Osteoblast (primary cell): ENCODE measurements at regions not wholly inside any gene's neighbourhood (a gene's known extent, or its start where the extent isn't known, plus 50 kb on each side); places are given as distances from the start of the nearest gene placed in this dataset.

ENCODE experiments used
- DNase-seq: peaks from one replicate; pipeline ENCODE4 v3.0.0; 2011; ENCODE audit warnings: low spot score, mixed read lengths; ENCODE audit not compliant: insufficient read length; ENCODE audit errors: missing footprints
- H2AFZ ChIP-seq: 2 replicates; pipeline ENCODE4 v1.6.0; 2011; ENCODE audit warnings: mild to moderate bottlenecking, low read length
- H3K27ac ChIP-seq: 2 replicates; pipeline ENCODE4 v1.5.1; 2011; ENCODE audit warnings: mild to moderate bottlenecking, low read depth, low read length, moderate library complexity
- H3K27me3 ChIP-seq: 2 replicates; pipeline ENCODE4 v1.6.0; 2012; ENCODE audit warnings: mild to moderate bottlenecking, control low read depth, inconsistent platforms, low read length, moderate library complexity; ENCODE audit not compliant: insufficient read depth
- H3K36me3 ChIP-seq: 2 replicates; pipeline ENCODE4 v1.5.1; 2011; ENCODE audit warnings: mild to moderate bottlenecking, low read length, control low read depth, moderate library complexity; ENCODE audit not compliant: insufficient read depth
- H3K4me1 ChIP-seq: 2 replicates; pipeline ENCODE4 v1.5.1; 2011; ENCODE audit warnings: mild to moderate bottlenecking, low read length, control low read depth, moderate library complexity; ENCODE audit not compliant: insufficient read depth
- H3K4me2 ChIP-seq: 2 replicates; pipeline ENCODE4 v1.6.0; 2011; ENCODE audit warnings: mild to moderate bottlenecking, low read length; ENCODE audit not compliant: insufficient read depth
- H3K4me3 ChIP-seq: fragments of 200-600 bp; sonication (generic); 3 replicates; pipeline ENCODE4 v1.5.1; 2012; ENCODE audit warnings: mild to moderate bottlenecking, low read length, inconsistent platforms; ENCODE audit not compliant: insufficient read depth
- H3K79me2 ChIP-seq: 2 replicates; pipeline ENCODE4 v1.6.0; 2012; ENCODE audit warnings: mild to moderate bottlenecking, low read length, control low read depth, inconsistent platforms; ENCODE audit not compliant: insufficient read depth
- H3K9me3 ChIP-seq: 2 replicates; pipeline ENCODE4 v1.5.1; 2011; ENCODE audit warnings: low read depth, low read length, control low read depth
- H4K20me1 ChIP-seq: 2 replicates; pipeline ENCODE4 v1.6.0; 2012; ENCODE audit warnings: mild to moderate bottlenecking, low read length, control low read depth; ENCODE audit not compliant: insufficient read depth
- CTCF ChIP-seq: IDR thresholded peaks from 2 replicates; pipeline ENCODE4 v1.5.1; 2011; ENCODE audit warnings: mild to moderate bottlenecking, low read depth, low read length, moderate library complexity; ENCODE audit errors: extremely low read depth

- peaks cover 3% of the 10 kb centered on the region for H3K4me1 ChIP-seq
- H3K9me3 ChIP-seq: no peaks in the 10 kb centered on the region
- no peak overlapping the region for H3K27ac ChIP-seq
- no peaks in the 10 kb centered on the region for H4K20me1 ChIP-seq
- no peak for TF ChIP-seq CTCF
- H3K27me3 ChIP-seq: no peaks in the 10 kb centered on the region
- DNase-seq: no peak
- no peak overlapping the region for H3K4me2 ChIP-seq
- no peaks in the 10 kb centered on the region for H3K36me3 ChIP-seq
- H3K79me2 ChIP-seq: no peaks in the 10 kb centered on the region
- no peak overlapping the region for H2AFZ ChIP-seq
- no peak overlapping the region for H3K4me3 ChIP-seq
Observed at GRCh38 chr3:189103208-189103607, 68.6 kb upstream of the TPRG1 start.

GRCh38 chr3:189108067-189108466 is 63.7 kb upstream of the TPRG1 start:
- DNase-seq: no peak
- Histone ChIP-seq H4K20me1 (no peaks in the 10 kb centered on the region), H2AFZ (no peak overlapping the region), H3K4me2 (no peak overlapping the region), H3K27ac (no peak overlapping the region), H3K9me3 (no peaks in the 10 kb centered on the region), H3K4me1 (no peaks in the 10 kb centered on the region), H3K27me3 (no peaks in the 10 kb centered on the region), H3K4me3 (no peak overlapping the region), H3K36me3 (no peaks in the 10 kb centered on the region), H3K79me2 (no peaks in the 10 kb centered on the region)
- TF ChIP-seq CTCF: no peak

- H3K27me3 ChIP-seq: no peaks in the 10 kb centered on the region
- H4K20me1 ChIP-seq: no peaks in the 10 kb centered on the region
- H3K9me3 ChIP-seq: no peaks in the 10 kb centered on the region
- no peak overlapping the region for H3K4me3 ChIP-seq
- H3K4me2 ChIP-seq: no peak overlapping the region
- no peak for TF ChIP-seq CTCF
- no peaks in the 10 kb centered on the region for H3K4me1 ChIP-seq
- no peak overlapping the region for H2AFZ ChIP-seq
- no peaks in the 10 kb centered on the region for H3K79me2 ChIP-seq
- no peak overlapping the region for H3K27ac ChIP-seq
- DNase-seq: no peak
- H3K36me3 ChIP-seq: no peaks in the 10 kb centered on the region
Observed at GRCh38 chr3:189108735-189109134, 63.0 kb upstream of the TPRG1 start.

- Histone ChIP-seq H3K4me3 (no peak overlapping the region), H3K4me1 (no peaks in the 10 kb centered on the region), H3K4me2 (no peak overlapping the region), H3K9me3 (no peaks in the 10 kb centered on the region), H3K27me3 (no peaks in the 10 kb centered on the region), H3K27ac (no peak overlapping the region), H3K36me3 (no peaks in the 10 kb centered on the region), H4K20me1 (no peaks in the 10 kb centered on the region), H3K79me2 (no peaks in the 10 kb centered on the region), H2AFZ (no peak overlapping the region)
- no peak for DNase-seq
- TF ChIP-seq CTCF: no peak
Observed at GRCh38 chr3:189109145-189109544, 62.6 kb upstream of the TPRG1 start.
